OCI-LY1 (cell line): ENCODE measurements at regions not wholly inside any gene's neighbourhood (a gene's known extent, or its start where the extent isn't known, plus 50 kb on each side); places are given as distances from the start of the nearest gene placed in this dataset.

Experiments
- H2AFZ ChIP-seq: fragments of 200-600 bp; sonication (generic), shearing (Covaris generic); 2 replicates; pipeline ENCODE4 v1.6.0; 2014; ENCODE audit warnings: antibody characterized with exemption, mild to moderate bottlenecking, low read length
- H3F3A ChIP-seq: fragments of 200-600 bp; sonication (generic), shearing (Covaris generic); 2 replicates; pipeline ENCODE4 v1.6.0; 2014; ENCODE audit warnings: mild to moderate bottlenecking, antibody characterized with exemption, low read length, moderate library complexity; ENCODE audit not compliant: insufficient read depth
- H3K27ac ChIP-seq: fragments of 200-600 bp; sonication (generic); 2 replicates; pipeline ENCODE4 v1.5.1; 2014; ENCODE audit warnings: low read length, mixed run types, mild to moderate bottlenecking, low read depth; ENCODE audit not compliant: poor library complexity, severe bottlenecking
- H3K27me3 ChIP-seq: fragments of 200-600 bp; sonication (generic); 2 replicates; pipeline ENCODE4 v1.6.0; 2014; ENCODE audit warnings: antibody characterized with exemption, mild to moderate bottlenecking, low read length, moderate library complexity; ENCODE audit not compliant: insufficient read depth
- H3K36me3 ChIP-seq: fragments of 200-600 bp; sonication (generic); 2 replicates; pipeline ENCODE4 v1.6.1; 2014; ENCODE audit warnings: mild to moderate bottlenecking, antibody characterized with exemption, low read length, moderate library complexity, mixed read lengths; ENCODE audit not compliant: insufficient read depth
- H3K4me1 ChIP-seq: fragments of 200-600 bp; sonication (generic); 2 replicates; pipeline ENCODE4 v1.5.1; 2014; ENCODE audit warnings: mild to moderate bottlenecking, low read length, moderate library complexity; ENCODE audit not compliant: insufficient read depth, severe bottlenecking
- H3K4me2 ChIP-seq: fragments of 200-600 bp; sonication (generic), shearing (Covaris generic); 2 replicates; pipeline ENCODE4 v1.6.1; 2014; ENCODE audit warnings: low read length
- H3K4me3 ChIP-seq: fragments of 200-600 bp; sonication (generic); 2 replicates; pipeline ENCODE4 v1.5.1; 2014; ENCODE audit warnings: low read length, low read depth, mild to moderate bottlenecking, mixed read lengths; ENCODE audit not compliant: poor library complexity, severe bottlenecking
- H3K79me2 ChIP-seq: fragments of 200-600 bp; shearing (Covaris generic); 2 replicates; pipeline ENCODE4 v1.6.1; 2016; ENCODE audit warnings: mixed run types, low read length, mixed read lengths; ENCODE audit not compliant: insufficient read depth
- H3K9ac ChIP-seq: fragments of 200-600 bp; sonication (generic), shearing (Covaris generic); 2 replicates; pipeline ENCODE4 v1.6.1; 2014; ENCODE audit warnings: mild to moderate bottlenecking, low read length, mixed read lengths
- H3K9me2 ChIP-seq: fragments of 200-600 bp; sonication (generic), shearing (Covaris generic); 2 replicates; pipeline ENCODE4 v1.6.1; 2014; ENCODE audit warnings: low read depth, mild to moderate bottlenecking, low read length, mixed read lengths
- H3K9me3 ChIP-seq: fragments of 200-600 bp; shearing (Covaris generic); 2 replicates; pipeline ENCODE4 v1.6.1; 2014; ENCODE audit warnings: low read length, mixed read lengths
- H4K20me1 ChIP-seq: fragments of 200-600 bp; sonication (generic), shearing (Covaris generic); 2 replicates; pipeline ENCODE4 v1.6.0; 2016; ENCODE audit warnings: mild to moderate bottlenecking, low read length; ENCODE audit not compliant: insufficient read depth
- EZH2 ChIP-seq: fragments of 200-600 bp; sonication (generic), shearing (Covaris generic); IDR thresholded peaks from 2 replicates; pipeline ENCODE4 v1.8.0; 2017; ENCODE audit warnings: borderline replicate concordance, mixed run types, mild to moderate bottlenecking, antibody characterized with exemption, low read length, moderate library complexity, mixed read lengths
- TF ChIP-seq, protein P1 (sequence below): fragments of 200-600 bp; sonication (generic), shearing (Covaris generic); IDR thresholded peaks from 2 replicates; pipeline ENCODE4 v1.5.1; 2017; ENCODE audit warnings: mild to moderate bottlenecking, antibody characterized with exemption, low read length, moderate library complexity, mixed read lengths

- H3K4me1 ChIP-seq: no peaks in the 10 kb centered on the region
- no peaks in the 10 kb centered on the region for H3K27me3 ChIP-seq
- no peak overlapping the region for H3K4me3 ChIP-seq
- no peak for TF ChIP-seq EZH2
- TF ChIP-seq, protein P1, sequence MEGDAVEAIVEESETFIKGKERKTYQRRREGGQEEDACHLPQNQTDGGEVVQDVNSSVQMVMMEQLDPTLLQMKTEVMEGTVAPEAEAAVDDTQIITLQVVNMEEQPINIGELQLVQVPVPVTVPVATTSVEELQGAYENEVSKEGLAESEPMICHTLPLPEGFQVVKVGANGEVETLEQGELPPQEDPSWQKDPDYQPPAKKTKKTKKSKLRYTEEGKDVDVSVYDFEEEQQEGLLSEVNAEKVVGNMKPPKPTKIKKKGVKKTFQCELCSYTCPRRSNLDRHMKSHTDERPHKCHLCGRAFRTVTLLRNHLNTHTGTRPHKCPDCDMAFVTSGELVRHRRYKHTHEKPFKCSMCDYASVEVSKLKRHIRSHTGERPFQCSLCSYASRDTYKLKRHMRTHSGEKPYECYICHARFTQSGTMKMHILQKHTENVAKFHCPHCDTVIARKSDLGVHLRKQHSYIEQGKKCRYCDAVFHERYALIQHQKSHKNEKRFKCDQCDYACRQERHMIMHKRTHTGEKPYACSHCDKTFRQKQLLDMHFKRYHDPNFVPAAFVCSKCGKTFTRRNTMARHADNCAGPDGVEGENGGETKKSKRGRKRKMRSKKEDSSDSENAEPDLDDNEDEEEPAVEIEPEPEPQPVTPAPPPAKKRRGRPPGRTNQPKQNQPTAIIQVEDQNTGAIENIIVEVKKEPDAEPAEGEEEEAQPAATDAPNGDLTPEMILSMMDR: no peak
- H2AFZ ChIP-seq: no peak overlapping the region
- H3K9me2 ChIP-seq: no peaks in the 10 kb centered on the region
- H3K36me3 ChIP-seq: no peaks in the 10 kb centered on the region
- H3K9ac ChIP-seq: no peak overlapping the region
- H3K27ac ChIP-seq: no peak overlapping the region
- no peaks in the 10 kb centered on the region for H3F3A ChIP-seq
- no peaks in the 10 kb centered on the region for H3K9me3 ChIP-seq
- H4K20me1 ChIP-seq: no peaks in the 10 kb centered on the region
- no peaks in the 10 kb centered on the region for H3K79me2 ChIP-seq
- no peak overlapping the region for H3K4me2 ChIP-seq
These were observed 146.9 kb upstream of the POU3F3 start for GRCh38 chr2:104707056-104707455.

GRCh38 chr2:104708967-104709366 lies 144.9 kb upstream of the POU3F3 start:
- no peaks in the 10 kb centered on the region for H3K79me2 ChIP-seq
- H3K9me3 ChIP-seq: no peaks in the 10 kb centered on the region
- no peak overlapping the region for H3K9ac ChIP-seq
- TF ChIP-seq, protein P1: no peak
- H3K27ac ChIP-seq: no peak overlapping the region
- H3K4me1 ChIP-seq: no peaks in the 10 kb centered on the region
- no peaks in the 10 kb centered on the region for H4K20me1 ChIP-seq
- H3K4me2 ChIP-seq: no peak overlapping the region
- H2AFZ ChIP-seq: no peak overlapping the region
- no peaks in the 10 kb centered on the region for H3K9me2 ChIP-seq
- H3K27me3 ChIP-seq: no peaks in the 10 kb centered on the region
- no peaks in the 10 kb centered on the region for H3F3A ChIP-seq
- no peak overlapping the region for H3K4me3 ChIP-seq
- no peaks in the 10 kb centered on the region for H3K36me3 ChIP-seq

- no peak for TF ChIP-seq EZH2
- TF ChIP-seq, protein P1: no peak
- Histone ChIP-seq H3K27ac (no peak overlapping the region), H3K4me2 (no peak overlapping the region), H3K27me3 (no peaks in the 10 kb centered on the region), H2AFZ (no peak overlapping the region), H3K9me2 (no peaks in the 10 kb centered on the region), H4K20me1 (no peaks in the 10 kb centered on the region), H3K9ac (no peak overlapping the region), H3K4me3 (no peak overlapping the region), H3F3A (no peaks in the 10 kb centered on the region), H3K9me3 (no peaks in the 10 kb centered on the region), H3K4me1 (no peaks in the 10 kb centered on the region), H3K36me3 (no peaks in the 10 kb centered on the region), H3K79me2 (no peaks in the 10 kb centered on the region)
These were observed 137.9 kb upstream of the POU3F3 start for GRCh38 chr2:104716061-104716460.
